ENCODE measurements at regions not wholly inside any gene's neighbourhood (a gene's known extent, or its start where the extent isn't known, plus 50 kb on each side); places are given as distances from the start of the nearest gene placed in this dataset.

GRCh38 chr22:49057910-49058309 lies 769.8 kb downstream of the BRD1 start:
- Histone ChIP-seq H3K4me1 (ENCODE audit: low read length) (no peaks in the 10 kb centered on the region), H4K20me1 (ENCODE audit: insufficient read depth, low read length) (no peaks in the 10 kb centered on the region), H3K79me2 (ENCODE audit: low read length) (no peaks in the 10 kb centered on the region), H3K9me3 (replicated peaks; ENCODE audit: insufficient read depth, low read length) (no peaks in the 10 kb centered on the region), H3K9me2 (replicated peaks; ENCODE audit: insufficient read depth, low read length) (no peaks in the 10 kb centered on the region), H3K4me3 (ENCODE audit: low read length) (no peak overlapping the region), H3K4me2 (ENCODE audit: low read depth, low read length) (no peak overlapping the region), H3K27ac (ENCODE audit: low read length) (no peak overlapping the region), H2AFZ (ENCODE audit: low read length) (no peak overlapping the region), H3K27me3 (replicated peaks; ENCODE audit: insufficient read depth, low read length) (peaks cover 79% of the 10 kb centered on the region), H3K36me3 (replicated peaks; ENCODE audit: insufficient read depth, low read length) (no peaks in the 10 kb centered on the region), H3K9ac (ENCODE audit: low read length) (no peak overlapping the region), H3F3A (ENCODE audit: insufficient read depth, low read length) (no peaks in the 10 kb centered on the region)
- no peak for DNase-seq
- no peak for TF ChIP-seq EZH2phosphoT487 (IDR thresholded peaks at IDR 0.05; ENCODE audit: low read length)
- TF ChIP-seq EZH2 (optimal IDR thresholded peaks at IDR 0.05; ENCODE audit: low read depth, low read length): no peak
- TF ChIP-seq CTCF (IDR thresholded peaks at IDR 0.05; ENCODE audit: low read length): no peak

DNA sequence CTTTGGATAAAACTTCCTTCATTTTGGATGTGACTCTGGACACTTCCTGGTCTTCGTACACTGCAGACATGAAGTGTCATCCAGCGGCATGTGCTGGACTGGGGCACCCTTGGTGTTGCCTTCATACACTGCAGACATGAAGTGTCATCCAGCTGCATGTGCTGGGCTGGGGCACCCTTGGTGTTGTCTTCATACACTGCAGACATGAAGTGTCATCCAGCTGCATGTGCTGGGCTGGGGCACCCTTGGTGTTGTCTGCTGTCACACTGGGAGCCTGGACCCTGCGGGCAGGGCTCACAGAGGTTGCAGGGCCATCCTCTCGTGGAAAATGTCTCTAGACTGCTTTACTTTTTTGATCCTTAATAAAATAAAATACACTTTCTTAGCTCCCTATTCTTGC lies 771.4 kb downstream of the BRD1 start:
- TF ChIP-seq EZH2 (optimal IDR thresholded peaks at IDR 0.05; ENCODE audit: low read depth, low read length) (no peak), EZH2phosphoT487 (IDR thresholded peaks at IDR 0.05; ENCODE audit: low read length) (no peak), CTCF (IDR thresholded peaks at IDR 0.05; ENCODE audit: low read length) (no peak)
- Histone ChIP-seq H3K36me3 (replicated peaks; ENCODE audit: insufficient read depth, low read length) (no peaks in the 10 kb centered on the region), H3K9ac (ENCODE audit: low read length) (no peak overlapping the region), H3K27ac (ENCODE audit: low read length) (no peak overlapping the region), H3K79me2 (ENCODE audit: low read length) (no peaks in the 10 kb centered on the region), H3K9me3 (replicated peaks; ENCODE audit: insufficient read depth, low read length) (no peaks in the 10 kb centered on the region), H3K4me2 (ENCODE audit: low read depth, low read length) (no peak overlapping the region), H3K4me3 (ENCODE audit: low read length) (no peak overlapping the region), H4K20me1 (ENCODE audit: insufficient read depth, low read length) (no peaks in the 10 kb centered on the region), H3F3A (ENCODE audit: insufficient read depth, low read length) (no peaks in the 10 kb centered on the region), H2AFZ (ENCODE audit: low read length) (no peak overlapping the region), H3K9me2 (replicated peaks; ENCODE audit: insufficient read depth, low read length) (no peaks in the 10 kb centered on the region), H3K27me3 (replicated peaks; ENCODE audit: insufficient read depth, low read length) (peaks cover 78% of the 10 kb centered on the region), H3K4me1 (ENCODE audit: low read length) (no peaks in the 10 kb centered on the region)
- no peak for DNase-seq

DNA sequence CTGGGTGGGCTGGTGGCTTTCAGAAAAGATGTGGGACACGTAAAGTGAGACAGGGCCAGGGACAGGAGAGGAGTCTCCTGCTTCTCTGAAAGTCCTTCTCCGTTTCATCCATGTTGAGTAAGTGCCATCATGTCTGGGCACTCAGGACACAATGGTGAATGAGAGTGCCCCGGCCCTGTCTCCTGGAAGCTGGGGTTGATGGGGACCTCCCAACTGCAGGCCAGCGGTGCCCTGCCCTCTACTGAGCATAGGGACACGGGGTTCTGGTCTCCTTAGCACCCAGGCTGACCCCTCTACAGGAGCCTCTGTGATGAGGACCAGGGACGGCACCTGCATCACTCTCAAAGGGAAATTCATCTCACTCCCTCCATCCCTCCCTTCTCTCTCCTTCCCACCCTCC lies 772.3 kb downstream of the BRD1 start:
- no peaks in the 10 kb centered on the region for H3K4me1 ChIP-seq (ENCODE audit: low read length)
- H3K9me3 ChIP-seq (replicated peaks; ENCODE audit: insufficient read depth, low read length): no peaks in the 10 kb centered on the region
- no peak overlapping the region for H3K4me3 ChIP-seq (ENCODE audit: low read length)
- H2AFZ ChIP-seq (ENCODE audit: low read length): no peak overlapping the region
- TF ChIP-seq EZH2 (optimal IDR thresholded peaks at IDR 0.05; ENCODE audit: low read depth, low read length) (no peak), EZH2phosphoT487 (IDR thresholded peaks at IDR 0.05; ENCODE audit: low read length) (no peak), CTCF (IDR thresholded peaks at IDR 0.05; ENCODE audit: low read length) (no peak)
- no peaks in the 10 kb centered on the region for H3K79me2 ChIP-seq (ENCODE audit: low read length)
- no peaks in the 10 kb centered on the region for H3K9me2 ChIP-seq (replicated peaks; ENCODE audit: insufficient read depth, low read length)
- H3K27ac ChIP-seq (ENCODE audit: low read length): no peak overlapping the region
- no peak overlapping the region for H3K4me2 ChIP-seq (ENCODE audit: low read depth, low read length)
- no peaks in the 10 kb centered on the region for H3F3A ChIP-seq (ENCODE audit: insufficient read depth, low read length)
- DNase-seq: no peak
- peaks cover 77% of the 10 kb centered on the region for H3K27me3 ChIP-seq (replicated peaks; ENCODE audit: insufficient read depth, low read length)
- no peak overlapping the region for H3K9ac ChIP-seq (ENCODE audit: low read length)
- no peaks in the 10 kb centered on the region for H3K36me3 ChIP-seq (replicated peaks; ENCODE audit: insufficient read depth, low read length)
- H4K20me1 ChIP-seq (ENCODE audit: insufficient read depth, low read length): no peaks in the 10 kb centered on the region

Data from MM.1S (cell line).